PC-9 (cell line): ENCODE measurements at regions not wholly inside any gene's neighbourhood (a gene's known extent, or its start where the extent isn't known, plus 50 kb on each side); places are given as distances from the start of the nearest gene placed in this dataset.

ENCODE experiments used
- BruUV-seq: library from RNA; stranded (reverse); fragments of 400-500 nt; replicated peaks from 2 replicates; lab custom pipeline; 2021; lab: Mats Ljungman, UMichigan
- CTCF ChIA-PET: fragments of 300-600 bp; sonication (Branson Sonifier 250); formaldehyde crosslinking; loops from one replicate; lab custom pipeline; 2022; ENCODE audit warnings: antibody characterized with exemption; lab: Charles Lee
- POLR2A ChIA-PET: fragments of 300-600 bp; sonication (Branson Sonifier 250); formaldehyde crosslinking; loops from one replicate; lab custom pipeline; 2022; ENCODE audit warnings: antibody characterized with exemption; ENCODE audit not compliant: unreplicated experiment; lab: Charles Lee
- DNase-seq, 2 experiments: peaks; one replicate each; pipeline versions ENCODE4 v3.0.0 to v3.0.0-alpha.2; 2015 to 2022; ENCODE audit warnings: mixed read lengths in 1 of 2
- H2AFZ ChIP-seq: fragments of 200-600 bp; sonication (generic); 2 replicates; pipeline ENCODE4 v1.8.1; 2017; ENCODE audit warnings: antibody characterized with exemption
- H3F3A ChIP-seq: fragments of 200-600 bp; sonication (generic); 2 replicates; pipeline ENCODE4 v1.8.1; 2017; ENCODE audit warnings: antibody characterized with exemption, mild to moderate bottlenecking, low read depth; ENCODE audit not compliant: insufficient read depth
- H3K27ac ChIP-seq: fragments of 200-600 bp; sonication (generic); 2 replicates; pipeline ENCODE4 v1.6.1; 2016; ENCODE audit warnings: mixed run types
- H3K27me3 ChIP-seq: fragments of 200-600 bp; sonication (generic); 2 replicates; pipeline ENCODE4 v1.6.1; 2016; ENCODE audit warnings: low read depth, mixed run types; ENCODE audit not compliant: insufficient read depth
- H3K36me3 ChIP-seq: fragments of 200-600 bp; sonication (generic); 2 replicates; pipeline ENCODE4 v1.6.1; 2016; ENCODE audit warnings: low read depth, mixed run types
- H3K4me1 ChIP-seq: fragments of 200-600 bp; sonication (generic); replicated peaks from 2 replicates; pipeline ENCODE4 v1.6.1; 2016; ENCODE audit warnings: mixed run types; ENCODE audit not compliant: insufficient read depth
- H3K4me2 ChIP-seq: fragments of 200-600 bp; sonication (generic); 2 replicates; pipeline ENCODE4 v1.6.1; 2017; ENCODE audit warnings: mixed run types
- H3K4me3 ChIP-seq: fragments of 200-600 bp; sonication (generic); 2 replicates; pipeline ENCODE4 v1.6.1; 2016; ENCODE audit warnings: mixed run types
- H3K79me2 ChIP-seq: fragments of 200-600 bp; sonication (generic); 2 replicates; pipeline ENCODE4 v1.6.1; 2017; ENCODE audit warnings: low read depth, mixed run types
- H3K9me2 ChIP-seq: fragments of 200-600 bp; sonication (generic); 2 replicates; pipeline ENCODE4 v1.8.1; 2017; ENCODE audit warnings: mild to moderate bottlenecking; ENCODE audit not compliant: insufficient read depth
- H3K9me3 ChIP-seq: fragments of 200-600 bp; sonication (generic); 2 replicates; pipeline ENCODE4 v1.8.1; 2016; ENCODE audit warnings: low read depth; ENCODE audit not compliant: insufficient read depth
- H4K20me1 ChIP-seq: fragments of 200-600 bp; sonication (generic); 2 replicates; pipeline ENCODE4 v1.8.1; 2017; ENCODE audit not compliant: insufficient read depth
- CTCF ChIP-seq: fragments of 200-600 bp; sonication (generic); conservative IDR thresholded peaks from 2 replicates; pipeline ENCODE4 v1.6.1; 2017; ENCODE audit warnings: mixed run types, antibody characterized with exemption, mild to moderate bottlenecking, moderate library complexity
- EZH2 ChIP-seq: fragments of 200-600 bp; sonication (generic); IDR thresholded peaks from 2 replicates; pipeline ENCODE4 v1.8.0; 2017; ENCODE audit warnings: antibody characterized with exemption, low read depth
- intact Hi-C: fragments of 100-400 bp; cut with micrococcal nuclease; formaldehyde crosslinking; loops from one replicate; pipeline ENCODE4 v1.10.0; 2022; ENCODE audit not compliant: unreplicated experiment

- H3F3A ChIP-seq = no peaks in the 10 kb centered on the region
- H4K20me1 ChIP-seq = no peaks in the 10 kb centered on the region
- H3K9me3 ChIP-seq = no peaks in the 10 kb centered on the region
- ChIA-PET CTCF (no interaction called here), POLR2A (no interaction called here)
- no peak overlapping the region for H3K27ac ChIP-seq
- no peaks in the 10 kb centered on the region for H3K36me3 ChIP-seq
- H3K27me3 ChIP-seq = no peaks in the 10 kb centered on the region; the same call in 1 of the 2 replicates
- no TSS peak for BruUV-seq
- no peaks in the 10 kb centered on the region for H3K4me1 ChIP-seq
- H3K9me2 ChIP-seq = no peaks in the 10 kb centered on the region
- H3K4me3 ChIP-seq = no peak overlapping the region
- intact Hi-C loops = no loop called here
- no peak for DNase-seq
- H3K79me2 ChIP-seq = no peaks in the 10 kb centered on the region
- H3K4me2 ChIP-seq = no peak overlapping the region
- no peak for TF ChIP-seq CTCF
- TF ChIP-seq EZH2 = no peak
- no peak overlapping the region for H2AFZ ChIP-seq
Observed at GRCh38 chr4:189500970-189501369, 439.7 kb upstream of the FRG1 start.

GRCh38 chr4:189502841-189503435 lies 437.7 kb upstream of the FRG1 start:
- no peak for DNase-seq
- intact Hi-C loops = no loop called here
- Histone ChIP-seq H3F3A (no peaks in the 10 kb centered on the region), H3K4me1 (no peaks in the 10 kb centered on the region), H3K27ac (no peak overlapping the region), H3K4me2 (no peak overlapping the region), H2AFZ (no peak overlapping the region), H3K9me3 (no peaks in the 10 kb centered on the region), H3K4me3 (no peak overlapping the region), H3K36me3 (no peaks in the 10 kb centered on the region), H3K9me2 (no peaks in the 10 kb centered on the region), H4K20me1 (no peaks in the 10 kb centered on the region), H3K79me2 (no peaks in the 10 kb centered on the region), H3K27me3 (no peaks in the 10 kb centered on the region; the same call in 1 of the 2 replicates)
- ChIA-PET CTCF (no interaction called here), POLR2A (no interaction called here)
- no TSS peak for BruUV-seq
- no peak for TF ChIP-seq EZH2
- no peak for TF ChIP-seq CTCF

GRCh38 chr4:189504220-189504619 lies 436.5 kb upstream of the FRG1 start:
- CTCF ChIA-PET = no interaction called here

GRCh38 chr4:189505380-189505779 lies 435.3 kb upstream of the FRG1 start:
- no TSS peak for BruUV-seq
- Histone ChIP-seq H2AFZ (no peak overlapping the region), H3K9me2 (no peaks in the 10 kb centered on the region), H3K36me3 (no peaks in the 10 kb centered on the region), H3K27ac (no peak overlapping the region), H3F3A (no peaks in the 10 kb centered on the region), H3K9me3 (no peaks in the 10 kb centered on the region), H4K20me1 (no peaks in the 10 kb centered on the region), H3K4me3 (no peak overlapping the region), H3K27me3 (no peaks in the 10 kb centered on the region), H3K79me2 (no peaks in the 10 kb centered on the region), H3K4me1 (no peaks in the 10 kb centered on the region), H3K4me2 (no peak overlapping the region)
- TF ChIP-seq CTCF = no peak
- TF ChIP-seq EZH2 = no peak
- DNase-seq = no peak
- intact Hi-C loops = no loop called here
- ChIA-PET POLR2A (no interaction called here), CTCF (no interaction called here)

More at GRCh38 chr4:189504220-189504619, 436.5 kb upstream of the FRG1 start:
- Histone ChIP-seq H3K36me3 (no peaks in the 10 kb centered on the region), H3K9me2 (no peaks in the 10 kb centered on the region), H4K20me1 (no peaks in the 10 kb centered on the region), H3K27ac (no peak overlapping the region), H2AFZ (no peak overlapping the region), H3F3A (no peaks in the 10 kb centered on the region), H3K9me3 (no peaks in the 10 kb centered on the region), H3K4me1 (no peaks in the 10 kb centered on the region), H3K79me2 (no peaks in the 10 kb centered on the region), H3K27me3 (no peaks in the 10 kb centered on the region; the same call in 1 of the 2 replicates), H3K4me3 (no peak overlapping the region), H3K4me2 (no peak overlapping the region)
- POLR2A ChIA-PET = no interaction called here
- TF ChIP-seq EZH2 = no peak
- BruUV-seq = no TSS peak
- intact Hi-C loops = no loop called here
- DNase-seq = no peak
